OCI-LY3 (cell line): ENCODE measurements at regions not wholly inside any gene's neighbourhood (a gene's known extent, or its start where the extent isn't known, plus 50 kb on each side); places are given as distances from the start of the nearest gene placed in this dataset.

Source experiments
- EZH2phosphoT487 ChIP-seq: fragments of 200-600 bp; shearing (Covaris generic); IDR thresholded peaks from 2 replicates; pipeline ENCODE4 v1.6.1; 2018; ENCODE audit warnings: antibody characterized with exemption, mixed run types, low read depth
- TF ChIP-seq, protein P1 (sequence below): fragments of 200-600, 300-600 bp; sonication (generic); IDR thresholded peaks from 2 replicates; pipeline ENCODE4 v1.5.1; 2014; ENCODE audit warnings: antibody characterized with exemption, low read length, low read depth

DNA sequence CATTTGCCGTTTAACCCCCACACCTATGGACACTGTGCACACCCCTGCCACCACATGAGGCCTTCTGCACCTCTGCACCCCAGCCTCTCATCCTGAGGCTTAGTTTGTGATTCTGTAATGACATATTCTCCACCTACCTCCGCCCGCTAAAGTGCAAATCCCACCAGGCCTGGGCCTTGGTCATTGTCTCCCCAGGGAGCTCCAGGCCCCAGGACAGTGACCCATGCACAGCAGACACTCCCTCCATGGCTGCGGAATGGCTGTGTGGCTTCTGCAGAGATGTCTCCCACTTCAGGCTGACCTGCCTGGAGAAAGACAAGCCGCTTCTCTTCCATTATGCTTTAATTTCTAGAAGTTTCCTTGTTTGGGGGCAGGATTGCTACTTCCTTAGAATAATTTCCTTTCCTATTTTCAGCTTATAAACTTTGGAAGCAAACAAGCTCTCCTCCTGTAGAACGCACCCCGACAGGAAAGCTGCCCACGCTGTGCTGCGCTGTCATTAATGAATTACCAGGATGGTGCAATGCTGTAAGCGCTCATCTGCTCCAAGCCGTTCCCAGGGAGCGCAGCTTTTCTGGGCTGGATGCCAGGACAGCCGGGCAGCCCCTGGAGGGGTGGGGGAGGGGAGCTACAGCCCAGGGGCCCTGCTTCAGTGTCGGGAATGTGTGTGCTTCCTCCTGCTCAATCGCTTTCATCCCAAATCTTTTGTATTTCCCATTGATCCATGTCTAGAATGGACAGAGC lies 618.0 kb downstream of the BRD1 start:
- TF ChIP-seq, protein P1, sequence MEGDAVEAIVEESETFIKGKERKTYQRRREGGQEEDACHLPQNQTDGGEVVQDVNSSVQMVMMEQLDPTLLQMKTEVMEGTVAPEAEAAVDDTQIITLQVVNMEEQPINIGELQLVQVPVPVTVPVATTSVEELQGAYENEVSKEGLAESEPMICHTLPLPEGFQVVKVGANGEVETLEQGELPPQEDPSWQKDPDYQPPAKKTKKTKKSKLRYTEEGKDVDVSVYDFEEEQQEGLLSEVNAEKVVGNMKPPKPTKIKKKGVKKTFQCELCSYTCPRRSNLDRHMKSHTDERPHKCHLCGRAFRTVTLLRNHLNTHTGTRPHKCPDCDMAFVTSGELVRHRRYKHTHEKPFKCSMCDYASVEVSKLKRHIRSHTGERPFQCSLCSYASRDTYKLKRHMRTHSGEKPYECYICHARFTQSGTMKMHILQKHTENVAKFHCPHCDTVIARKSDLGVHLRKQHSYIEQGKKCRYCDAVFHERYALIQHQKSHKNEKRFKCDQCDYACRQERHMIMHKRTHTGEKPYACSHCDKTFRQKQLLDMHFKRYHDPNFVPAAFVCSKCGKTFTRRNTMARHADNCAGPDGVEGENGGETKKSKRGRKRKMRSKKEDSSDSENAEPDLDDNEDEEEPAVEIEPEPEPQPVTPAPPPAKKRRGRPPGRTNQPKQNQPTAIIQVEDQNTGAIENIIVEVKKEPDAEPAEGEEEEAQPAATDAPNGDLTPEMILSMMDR, result no peak
- no peak for TF ChIP-seq EZH2phosphoT487
